ENCODE measurements at regions not wholly inside any gene's neighbourhood (a gene's known extent, or its start where the extent isn't known, plus 50 kb on each side); places are given as distances from the start of the nearest gene placed in this dataset.

- peaks cover 5% of the 10 kb centered on the region for H3K27me3 ChIP-seq
- DNase-seq (no peak), ATAC-seq (no peak)
- intact Hi-C loops (cut with DNase I) = no loop called here
- peaks cover 9% of the 10 kb centered on the region for H3K4me1 ChIP-seq
- H3K9me3 ChIP-seq = no peaks in the 10 kb centered on the region
- no peak overlapping the region for H3K27ac ChIP-seq
- H3K36me3 ChIP-seq = no peaks in the 10 kb centered on the region
- no peak for TF ChIP-seq CTCF (IDR thresholded peaks at IDR 0.05)
- H3K4me3 ChIP-seq = no peak overlapping the region
Measured at GRCh38 chr2:219701847-219702634, 74.6 kb downstream of the SLC4A3 start.

DNA sequence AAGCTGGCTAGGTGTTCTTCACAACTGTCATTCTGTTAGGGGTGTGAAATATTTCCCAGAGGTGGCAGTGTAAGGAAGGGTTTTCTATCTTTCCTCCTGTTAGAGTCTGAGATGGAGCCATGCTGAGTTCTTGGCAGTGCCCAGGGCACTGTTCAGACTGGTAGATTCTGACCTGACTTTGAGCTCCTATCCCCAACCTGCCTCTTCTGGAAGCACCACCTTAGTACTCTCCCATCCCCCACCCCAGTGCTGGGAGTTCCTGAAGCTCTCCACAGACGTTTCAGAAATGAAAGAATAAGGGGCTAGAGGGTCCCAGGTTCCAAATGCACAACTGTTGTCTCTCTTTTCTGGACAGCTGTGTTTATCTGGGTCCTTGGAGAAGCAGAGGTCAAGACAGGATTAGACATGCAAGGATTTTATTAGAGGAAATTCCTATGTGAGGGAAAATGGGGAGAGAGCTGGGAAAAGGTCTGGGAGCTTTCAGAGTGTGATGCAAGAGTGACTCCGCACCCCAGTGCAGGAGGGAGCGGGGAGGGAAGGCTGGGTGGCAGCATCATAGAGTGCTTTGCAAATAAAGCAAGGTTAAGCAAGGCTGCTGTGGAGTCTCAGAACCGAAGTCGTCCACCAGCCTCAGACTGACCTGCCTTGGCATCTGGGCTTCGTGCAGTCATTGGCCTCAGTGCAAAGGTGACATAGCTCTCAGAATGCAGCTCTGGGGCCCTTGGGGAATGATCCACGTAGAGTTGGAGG, 75.5 kb downstream of the SLC4A3 start:
- H3K27me3 ChIP-seq = no peaks in the 10 kb centered on the region
- TF ChIP-seq CTCF (IDR thresholded peaks at IDR 0.05) = no peak
- H3K4me1 ChIP-seq = peaks cover 9% of the 10 kb centered on the region
- H3K9me3 ChIP-seq = no peaks in the 10 kb centered on the region
- H3K27ac ChIP-seq = no peak overlapping the region
- H3K36me3 ChIP-seq = no peaks in the 10 kb centered on the region
- ATAC-seq = peak; percentile 91
- peak; percentile 80 for DNase-seq
- intact Hi-C loops (cut with DNase I) = no loop called here
- no peak overlapping the region for H3K4me3 ChIP-seq

DNA sequence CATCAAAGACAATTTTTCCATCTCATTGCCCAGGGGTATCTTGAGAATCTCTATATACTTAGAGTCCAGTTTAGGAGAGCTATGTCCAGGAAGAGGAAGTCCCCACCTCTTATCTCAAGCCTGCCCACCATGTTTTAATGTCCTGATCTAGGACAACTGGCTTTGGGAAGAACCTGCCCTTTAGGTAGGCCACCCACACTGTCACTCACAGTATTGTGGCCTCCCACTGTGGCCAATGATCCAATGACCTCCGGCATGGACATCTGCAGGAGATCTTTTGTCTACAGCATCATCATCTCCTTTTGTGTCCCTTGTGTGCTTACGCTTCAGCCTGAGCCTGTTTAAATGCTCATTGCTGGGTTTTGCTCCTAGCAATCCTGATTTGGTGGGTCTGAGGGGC, 77.4 kb downstream of the SLC4A3 start:
- no peaks in the 10 kb centered on the region for H3K27me3 ChIP-seq
- H3K4me3 ChIP-seq = no peak overlapping the region
- H3K4me1 ChIP-seq = peaks cover 9% of the 10 kb centered on the region
- intact Hi-C loops (cut with DNase I) = no loop called here
- ATAC-seq (no peak), DNase-seq (no peak)
- no peak for TF ChIP-seq CTCF (IDR thresholded peaks at IDR 0.05)
- no peaks in the 10 kb centered on the region for H3K9me3 ChIP-seq
- no peaks in the 10 kb centered on the region for H3K36me3 ChIP-seq
- H3K27ac ChIP-seq = no peak overlapping the region

- no peak for DNase-seq
- Histone ChIP-seq H3K4me3 (no peak overlapping the region), H3K36me3 (no peaks in the 10 kb centered on the region), H3K4me1 (peaks cover 9% of the 10 kb centered on the region), H3K27me3 (no peaks in the 10 kb centered on the region), H3K9me3 (no peaks in the 10 kb centered on the region), H3K27ac (no peak overlapping the region)
- intact Hi-C loops (cut with DNase I) = no loop called here
- no peak for TF ChIP-seq CTCF (IDR thresholded peaks at IDR 0.05)
- no peak for ATAC-seq
Measured at GRCh38 chr2:219706823-219707281, 79.4 kb downstream of the SLC4A3 start.

DNA sequence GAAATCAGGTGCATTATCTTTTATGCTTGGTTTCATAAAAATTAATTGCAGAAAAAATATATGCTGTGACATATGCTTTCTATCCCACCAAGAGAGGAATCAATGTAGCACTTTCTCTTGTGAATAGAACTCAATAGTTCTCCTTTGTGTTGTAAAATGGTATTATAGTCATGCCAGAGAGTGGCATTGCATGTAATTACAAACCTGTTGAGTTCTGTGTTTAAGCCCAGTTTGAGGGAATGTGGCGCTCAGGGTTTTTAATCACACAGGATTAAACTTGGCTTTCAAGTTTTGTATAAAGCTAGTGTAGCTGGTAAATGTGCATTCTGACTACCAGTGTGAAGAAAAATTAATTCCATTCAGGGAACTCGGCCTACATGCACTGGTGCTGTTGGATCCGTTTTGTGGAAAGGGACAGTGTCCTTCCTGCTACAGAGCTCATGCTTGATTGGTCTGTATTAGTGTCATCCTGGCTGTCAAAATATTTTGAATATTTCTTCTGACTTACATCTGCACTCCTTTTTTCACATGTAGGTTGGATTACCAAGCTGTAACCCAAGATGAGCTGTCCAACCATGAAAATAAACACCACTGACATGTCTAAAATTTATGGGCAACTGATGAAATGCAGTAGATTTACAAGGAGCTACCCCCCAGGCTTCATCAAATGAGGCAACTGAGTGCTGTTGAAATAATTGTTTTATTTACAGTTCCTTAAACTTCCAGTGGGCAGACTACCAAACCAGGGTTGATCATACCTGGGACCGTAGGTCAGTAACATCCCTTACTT, 80.3 kb downstream of the SLC4A3 start:
- no peaks in the 10 kb centered on the region for H3K36me3 ChIP-seq
- intact Hi-C loops (cut with DNase I) = no loop called here
- peaks cover 9% of the 10 kb centered on the region for H3K4me1 ChIP-seq
- no peaks in the 10 kb centered on the region for H3K27me3 ChIP-seq
- no peak overlapping the region for H3K27ac ChIP-seq
- no peaks in the 10 kb centered on the region for H3K9me3 ChIP-seq
- TF ChIP-seq CTCF (IDR thresholded peaks at IDR 0.05) = no peak
- DNase-seq = no peak
- no peak for ATAC-seq
- H3K4me3 ChIP-seq = no peak overlapping the region

All from upper lobe of right lung (tissue), 1 donor.